HG02885 (cell line): ENCODE measurements at regions not wholly inside any gene's neighbourhood (a gene's known extent, or its start where the extent isn't known, plus 50 kb on each side); places are given as distances from the start of the nearest gene placed in this dataset.
"Not testable (repeated sequence)": the region's sequence is repeated elsewhere in the genome, so short reads cannot be mapped to it uniquely, and the experiment has no call there.

Source experiments
- ATAC-seq: cut with Tn5 transposase; IDR thresholded peaks from one replicate; pipeline ENCODE4 v1.9.1; 2021; ENCODE audit warnings: mild to moderate bottlenecking; ENCODE audit not compliant: unreplicated experiment, poor library complexity

DNA sequence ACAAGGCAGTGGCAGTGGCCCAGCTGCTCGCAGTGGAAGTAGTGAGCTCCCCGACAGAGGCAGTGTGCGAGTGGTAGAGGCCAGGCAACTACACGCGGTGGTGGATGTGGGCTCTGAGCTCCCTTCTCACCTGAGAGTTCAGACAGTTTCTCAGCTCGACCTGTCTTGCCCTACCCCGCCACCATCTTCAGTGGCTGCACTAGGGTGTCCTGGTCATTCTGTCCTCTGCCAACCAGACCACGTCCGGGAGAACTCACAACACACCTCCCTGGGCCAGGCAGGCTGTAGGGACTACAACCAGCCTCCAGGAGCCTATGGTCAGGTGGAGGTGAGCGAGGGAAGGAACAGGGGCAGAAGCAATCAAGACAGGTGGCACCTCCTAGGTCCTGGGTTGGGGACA is 106.3 kb upstream of the SMAD3 start:
- ATAC-seq, result no peak

DNA sequence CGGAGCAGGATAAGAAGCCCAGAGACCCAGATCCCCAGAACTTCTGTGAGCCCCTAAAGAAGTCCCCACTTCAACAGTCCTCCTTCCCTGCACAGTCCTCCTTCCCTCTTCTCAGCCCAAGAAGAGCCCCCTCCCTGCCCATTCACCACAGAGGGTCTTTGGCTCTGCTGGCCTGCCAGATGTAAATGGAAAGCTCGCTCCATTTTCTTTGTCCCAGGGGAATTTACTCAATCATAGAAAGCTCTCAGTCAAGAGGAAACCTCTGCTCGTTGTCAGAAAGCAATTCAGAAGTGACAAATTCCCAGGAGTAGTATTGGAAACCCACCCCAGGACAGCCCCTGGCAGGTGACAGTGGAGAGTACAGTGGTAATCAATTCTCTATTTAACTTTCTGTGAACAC is 105.5 kb upstream of the SMAD3 start:
- no peak for ATAC-seq

- no peak for ATAC-seq
Measured at GRCh38 chr15:66960519-66960918, 104.9 kb upstream of the SMAD3 start.

GRCh38 chr15:66961407-66961884 is 104.0 kb upstream of the SMAD3 start:
- no peak for ATAC-seq

DNA sequence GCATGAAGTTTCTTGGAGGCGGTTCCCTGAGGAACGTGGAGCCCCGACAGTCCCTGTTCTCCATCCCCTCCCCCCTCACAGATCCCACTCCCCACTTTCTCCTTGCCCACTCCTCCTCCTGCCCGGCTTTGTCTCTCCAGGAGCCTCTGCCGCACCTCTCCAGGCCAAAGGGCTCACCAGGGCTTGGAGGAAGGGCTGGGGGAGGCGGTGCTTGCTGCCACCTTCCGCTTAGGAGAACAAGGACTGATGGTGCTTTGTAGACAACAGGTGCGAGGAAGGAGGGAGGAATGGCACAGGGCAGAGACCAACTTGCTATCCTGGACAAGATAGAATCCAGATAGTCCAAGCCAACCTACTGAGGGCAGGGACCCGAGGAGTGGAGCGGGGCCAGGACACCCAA is 103.5 kb upstream of the SMAD3 start:
- ATAC-seq, result no peak

DNA sequence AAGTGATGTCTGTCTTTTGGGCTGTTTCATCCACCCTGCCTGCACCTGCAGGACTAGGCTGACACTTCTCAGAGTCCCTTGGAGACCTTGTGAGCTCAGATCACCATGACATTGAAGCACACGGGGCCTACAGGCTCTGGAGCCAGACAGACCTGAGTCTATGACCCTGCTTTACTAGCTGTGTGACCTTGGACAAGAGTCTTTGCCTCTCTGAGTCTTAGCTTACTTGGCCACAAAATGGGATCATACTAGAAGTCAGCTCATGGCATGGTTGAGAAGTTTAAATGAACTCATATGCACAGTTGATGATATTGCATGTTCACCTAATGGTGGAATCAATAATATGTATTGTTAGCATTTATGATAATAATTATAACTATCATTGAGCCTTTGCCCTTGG is 102.9 kb upstream of the SMAD3 start:
- ATAC-seq, result no peak

GRCh38 chr15:66963084-66963483 is 102.3 kb upstream of the SMAD3 start:
- ATAC-seq, result no peak

- no peak for ATAC-seq
Measured at GRCh38 chr15:66963710-66964109, 101.7 kb upstream of the SMAD3 start.

- ATAC-seq, result no peak
Measured at GRCh38 chr15:66964111-66964738, 101.2 kb upstream of the SMAD3 start.

- no peak for ATAC-seq
Measured at GRCh38 chr15:66964791-66965190, 100.6 kb upstream of the SMAD3 start.

GRCh38 chr15:66965201-66965900 is 100.1 kb upstream of the SMAD3 start:
- no peak for ATAC-seq

DNA sequence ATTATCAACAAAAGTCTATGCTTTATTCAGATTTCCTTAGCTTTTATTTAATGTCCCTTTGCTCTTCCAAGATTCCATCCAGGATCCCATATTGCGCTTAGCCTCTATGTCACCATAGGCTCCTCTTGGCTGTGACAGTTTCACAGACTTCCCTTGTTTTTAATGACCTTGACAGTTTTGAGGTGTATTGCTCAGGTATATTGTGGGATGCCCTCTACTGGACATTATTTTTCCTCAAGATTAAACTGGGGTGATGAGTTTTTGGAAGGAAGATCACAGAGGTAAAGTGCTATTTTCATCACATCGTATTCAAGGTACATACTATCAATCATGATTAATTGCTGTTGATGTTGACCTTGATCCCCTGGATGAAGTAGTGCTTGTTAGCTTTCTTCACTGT is 99.1 kb upstream of the SMAD3 start:
- no peak for ATAC-seq

GRCh38 chr15:66968806-66969596 is 96.4 kb upstream of the SMAD3 start:
- ATAC-seq, result no peak

GRCh38 chr15:66974131-66974530 is 91.3 kb upstream of the SMAD3 start:
- ATAC-seq, result not testable (repeated sequence)

GRCh38 chr15:66976106-66976640 is 89.2 kb upstream of the SMAD3 start:
- not testable (repeated sequence) for ATAC-seq

DNA sequence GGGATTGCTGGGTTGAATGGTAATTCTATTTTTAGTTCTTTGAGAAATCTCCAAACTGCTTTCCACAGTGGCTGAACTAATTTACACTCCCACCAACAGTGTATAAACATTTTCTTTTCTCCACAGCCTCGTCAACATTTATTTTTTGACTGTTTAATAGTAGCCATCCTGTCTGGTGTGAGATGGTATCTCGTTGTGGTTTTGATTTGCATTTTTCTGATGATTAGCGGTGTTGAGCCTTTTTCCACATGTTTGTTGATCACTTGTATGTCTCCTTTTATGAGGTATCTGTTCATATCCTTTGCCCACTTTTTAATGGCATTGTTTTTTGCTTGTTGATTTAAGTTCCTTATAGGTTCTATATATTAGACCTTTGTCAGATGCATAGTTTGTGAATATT is 85.1 kb upstream of the SMAD3 start:
- not testable (repeated sequence) for ATAC-seq

- no peak for ATAC-seq
Measured at GRCh38 chr15:66981771-66982170, 83.6 kb upstream of the SMAD3 start.

DNA sequence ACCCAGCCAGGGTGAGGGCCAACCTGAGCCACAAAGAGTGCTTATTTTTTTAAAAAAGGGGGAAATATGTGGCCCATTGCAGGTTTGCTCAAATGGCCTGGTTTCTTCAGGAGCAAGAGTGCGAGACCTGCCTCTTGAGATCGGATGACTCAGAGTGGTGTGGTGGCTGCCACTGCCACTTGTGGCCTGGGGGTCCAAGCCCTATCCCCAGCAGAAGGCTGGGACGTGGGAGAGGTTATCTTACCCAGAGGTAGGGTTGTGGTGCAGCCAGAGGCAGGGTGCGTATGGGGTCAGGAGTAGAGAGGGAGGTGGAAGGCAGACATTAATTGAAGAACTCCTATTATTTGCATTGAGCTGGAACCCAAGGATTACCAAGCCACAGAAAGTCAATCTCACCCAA is 83.2 kb upstream of the SMAD3 start:
- no peak for ATAC-seq

DNA sequence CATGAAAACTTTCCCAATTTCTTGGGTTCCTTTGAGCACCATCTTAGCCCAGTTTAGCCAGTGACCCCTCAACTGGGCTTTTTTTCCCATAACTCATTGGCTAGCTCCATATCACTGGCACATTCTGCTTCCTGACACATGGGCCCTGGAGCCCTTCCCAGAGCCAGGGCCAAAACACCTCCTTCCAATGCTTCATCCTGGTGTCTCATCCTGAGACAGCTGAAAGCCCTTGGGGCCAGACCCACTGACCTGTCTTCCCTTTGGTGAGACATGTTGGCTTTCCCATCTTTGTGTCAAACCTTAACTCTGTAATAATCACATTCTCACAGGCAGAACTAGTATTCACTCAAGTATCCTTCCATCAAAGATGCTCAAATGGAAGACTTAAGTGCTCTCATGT is 82.6 kb upstream of the SMAD3 start:
- ATAC-seq, result no peak

DNA sequence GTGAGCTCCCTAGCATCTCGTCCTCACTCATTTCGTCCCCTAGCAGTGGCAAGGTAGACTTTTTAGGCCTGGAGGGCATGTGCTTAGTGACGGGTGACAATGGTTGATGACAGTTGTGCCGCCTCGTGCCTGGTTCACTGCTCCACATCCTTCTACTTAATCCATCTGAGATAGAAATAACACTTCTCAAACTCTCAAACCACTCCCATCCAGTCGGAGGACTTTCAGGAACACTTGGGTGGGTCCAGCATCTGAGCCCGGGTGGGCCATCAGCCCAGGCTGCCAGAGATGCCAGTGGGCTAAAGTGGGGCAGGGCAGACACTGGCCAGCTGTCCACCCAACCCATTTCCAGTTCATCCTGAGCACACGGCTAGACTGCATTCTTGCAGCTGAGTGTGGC is 79.7 kb upstream of the SMAD3 start:
- no peak for ATAC-seq

DNA sequence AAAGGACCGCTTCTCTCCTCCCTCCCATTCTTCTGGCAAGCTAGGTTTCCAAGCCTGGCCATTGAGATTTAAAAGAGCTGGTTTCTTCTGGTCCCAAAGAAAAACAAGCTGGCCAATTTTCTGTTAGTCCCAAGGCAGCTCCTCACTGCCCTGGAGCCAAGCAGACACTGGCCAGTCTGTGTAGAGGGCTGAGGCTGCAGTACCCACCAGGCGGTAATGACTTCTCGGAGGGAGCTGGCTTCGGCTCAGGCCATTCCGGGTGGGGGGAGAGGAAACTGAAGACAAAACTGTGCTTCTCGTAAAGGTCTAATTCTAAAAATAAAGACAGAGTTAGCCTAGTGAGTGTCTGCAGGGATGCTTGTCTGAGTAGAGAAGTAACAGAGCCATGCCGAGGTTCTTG is 78.5 kb upstream of the SMAD3 start:
- ATAC-seq, result no peak
